Activated CD8-positive, alpha-beta memory T cell treated with anti-CD3 and anti-CD28 coated beads, Interleukin-2, amount 10 ng/mL, durations not matched to agents 7 days and 5 days (primary cell): ENCODE measurements at regions not wholly inside any gene's neighbourhood (a gene's known extent, or its start where the extent isn't known, plus 50 kb on each side); places are given as distances from the start of the nearest gene placed in this dataset.
"Not testable (repeated sequence)": the region's sequence is repeated elsewhere in the genome, so short reads cannot be mapped to it uniquely, and the experiment has no call there.

ENCODE experiments used
- ATAC-seq: fragments of 150-1000 bp; cut with Tn5 transposase; one replicate; pipeline ENCODE4 v1.10.0; 2021; ENCODE audit warnings: moderate library complexity
- CTCF ChIA-PET: fragments of 350-600 bp; sonication (Branson Sonifier 250); formaldehyde crosslinking; loops from one replicate; lab custom pipeline; 2021; ENCODE audit warnings: antibody characterized with exemption; lab: Charles Lee
- DNase-seq: peaks from one replicate; pipeline ENCODE4 v3.0.0-alpha.2; 2020
- H3K27ac Mint-ChIP-seq: one replicate; pipeline ENCODE4 v1.8.0; 2021; ENCODE audit warnings: mild to moderate bottlenecking, mixed read lengths
- H3K27me3 Mint-ChIP-seq: one replicate; pipeline ENCODE4 v1.8.0; 2021; ENCODE audit warnings: mixed read lengths
- H3K36me3 Mint-ChIP-seq: one replicate; pipeline ENCODE4 v1.8.0; 2021; ENCODE audit warnings: mild to moderate bottlenecking, mixed read lengths
- H3K4me1 Mint-ChIP-seq: one replicate; pipeline ENCODE4 v1.8.0; 2021; ENCODE audit warnings: mixed read lengths
- H3K4me3 Mint-ChIP-seq: one replicate; pipeline ENCODE4 v1.8.0; 2021; ENCODE audit warnings: mild to moderate bottlenecking, moderate library complexity, mixed read lengths
- H3K9me3 Mint-ChIP-seq: one replicate; pipeline ENCODE4 v1.8.0; 2022; ENCODE audit warnings: low read depth, mixed read lengths

DNA sequence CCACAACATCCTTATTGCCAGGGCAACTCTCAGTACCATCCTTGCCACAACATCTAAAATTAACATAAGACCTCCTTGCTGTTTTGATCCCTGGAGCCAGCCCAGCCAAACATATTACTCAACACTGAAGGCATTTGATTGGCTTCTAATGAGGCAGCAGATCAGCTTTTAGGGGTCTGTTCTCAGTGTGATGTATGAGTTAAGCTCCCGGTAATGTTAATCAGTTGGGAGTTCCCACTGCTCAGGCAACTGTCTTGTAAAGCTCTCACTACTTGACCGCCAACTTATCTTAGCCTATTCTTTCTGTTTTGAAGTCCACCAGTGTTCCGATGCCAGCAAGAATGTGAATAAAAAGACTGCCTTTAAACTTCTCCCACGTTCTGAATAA lies 158.9 kb downstream of the FOXB1 start:
- Mint-ChIP-seq H3K9me3 (no peaks in the 10 kb centered on the region), H3K4me1 (peaks cover 2% of the 10 kb centered on the region), H3K27me3 (peaks cover 43% of the 10 kb centered on the region), H3K36me3 (peaks cover 1% of the 10 kb centered on the region), H3K4me3 (no peak overlapping the region), H3K27ac (no peak overlapping the region)
- CTCF ChIA-PET: no interaction called here
- ATAC-seq: no peak
- no peak for DNase-seq

DNA sequence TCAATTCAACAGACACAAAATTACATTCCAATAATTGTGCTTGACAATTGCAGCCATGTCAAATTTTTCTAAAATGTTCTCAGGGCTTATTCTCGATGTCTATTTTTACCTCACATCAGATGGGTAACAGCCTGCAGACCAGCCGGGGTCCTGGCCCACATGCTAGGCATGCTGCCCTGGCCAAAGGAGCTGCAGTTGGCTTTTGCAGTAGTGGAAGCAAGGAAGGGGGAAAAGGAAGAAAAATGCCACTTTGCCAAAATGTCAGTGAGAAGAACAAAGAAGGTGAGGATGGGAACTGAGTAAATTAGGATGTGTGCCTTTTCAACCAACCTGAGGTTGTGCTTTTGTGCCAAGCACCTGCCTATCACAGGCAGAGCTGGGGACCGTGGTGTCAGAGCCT lies 161.0 kb downstream of the FOXB1 start:
- no peaks in the 10 kb centered on the region for H3K9me3 Mint-ChIP-seq
- H3K4me1 Mint-ChIP-seq: no peaks in the 10 kb centered on the region
- peaks cover 32% of the 10 kb centered on the region for H3K27me3 Mint-ChIP-seq
- no peak overlapping the region for H3K27ac Mint-ChIP-seq
- DNase-seq (no peak), ATAC-seq (no peak)
- CTCF ChIA-PET: no interaction called here
- H3K36me3 Mint-ChIP-seq: peaks cover 1% of the 10 kb centered on the region
- H3K4me3 Mint-ChIP-seq: no peak overlapping the region

DNA sequence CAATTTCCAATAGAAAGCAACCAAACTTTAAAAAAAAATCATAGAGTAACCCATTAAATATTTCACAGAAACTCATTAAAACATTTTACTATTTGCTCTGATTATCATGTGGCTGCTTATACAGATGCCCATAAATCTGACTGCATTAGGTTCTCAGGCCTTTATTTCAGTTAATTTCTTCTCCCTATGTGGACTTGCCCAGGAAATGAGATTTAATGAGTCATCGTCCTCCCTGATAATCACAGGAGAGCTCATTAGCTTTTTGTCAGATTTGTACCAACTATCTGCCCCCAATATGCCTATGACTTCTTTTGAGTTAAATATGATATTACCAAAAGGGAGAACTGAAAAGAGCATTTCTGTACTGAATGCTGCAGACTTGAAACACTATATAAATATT lies 168.0 kb downstream of the FOXB1 start:
- Mint-ChIP-seq H3K9me3 (no peaks in the 10 kb centered on the region), H3K36me3 (peaks cover 4% of the 10 kb centered on the region), H3K27me3 (peaks cover 21% of the 10 kb centered on the region), H3K27ac (no peak overlapping the region), H3K4me3 (no peak overlapping the region), H3K4me1 (peaks cover 2% of the 10 kb centered on the region)
- DNase-seq (no peak), ATAC-seq (no peak)
- CTCF ChIA-PET: no interaction called here

DNA sequence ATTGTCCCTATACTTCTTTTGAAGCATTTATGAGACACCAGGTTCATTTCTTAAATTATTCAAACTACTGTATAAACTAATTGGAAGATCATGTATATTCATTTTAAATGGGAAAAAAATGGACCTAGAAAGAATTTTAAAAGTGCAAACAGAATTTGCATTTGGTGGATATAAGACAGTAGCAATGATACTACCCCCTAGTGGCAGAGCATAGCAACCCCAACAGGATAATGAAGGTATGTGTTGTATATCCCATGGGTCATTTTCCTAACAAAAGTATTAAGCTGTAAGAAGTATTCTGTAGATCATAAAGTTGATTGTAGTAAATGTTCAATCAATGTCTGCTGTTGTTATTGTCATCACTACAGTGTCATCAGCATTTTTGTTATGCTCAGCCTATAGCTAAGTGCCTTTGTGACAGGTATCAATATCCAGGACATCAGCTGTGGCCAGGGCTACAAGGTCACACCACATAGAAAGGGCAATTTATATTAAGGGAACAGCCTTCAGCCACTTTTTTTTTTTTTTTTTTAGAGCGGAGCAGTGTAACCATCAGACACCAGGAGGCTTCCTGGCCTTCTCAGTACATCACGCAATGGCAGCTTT lies 175.8 kb downstream of the FOXB1 start:
- Mint-ChIP-seq H3K27me3 (peaks cover 49% of the 10 kb centered on the region), H3K4me1 (no peaks in the 10 kb centered on the region), H3K4me3 (no peak overlapping the region), H3K36me3 (no peaks in the 10 kb centered on the region), H3K9me3 (no peaks in the 10 kb centered on the region), H3K27ac (no peak overlapping the region)
- CTCF ChIA-PET: interaction anchor here (0.7 to 4.3 kb wide), 14 partner anchors 12 to 488 kb away, joined by 3 to 32 read pairs (median 5); partner anchors contain the start of gene FOXB1
- ATAC-seq (peak; percentile 57), DNase-seq (peak; percentile 51)

DNA sequence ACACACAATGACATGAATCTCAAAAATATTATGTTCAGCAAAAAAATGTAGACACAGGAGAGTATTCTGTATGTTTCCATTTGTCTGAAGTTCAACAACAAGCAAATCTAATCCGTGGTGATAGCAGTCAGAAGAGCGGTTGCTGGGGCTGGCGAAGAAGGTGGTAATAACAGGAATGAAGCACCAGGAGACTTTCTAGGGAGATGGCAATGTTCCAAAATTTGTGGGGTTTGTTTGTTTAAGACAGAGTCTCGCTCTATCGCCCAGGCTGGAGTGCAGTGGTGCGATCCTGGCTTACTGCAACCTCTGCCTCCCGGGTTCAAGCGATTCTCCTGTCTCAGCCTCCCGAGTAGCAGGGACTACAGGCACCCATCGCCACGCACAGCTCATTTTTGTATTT lies 177.8 kb downstream of the FOXB1 start:
- ATAC-seq, H3K27ac Mint-ChIP-seq, H3K4me1 Mint-ChIP-seq, H3K4me3 Mint-ChIP-seq, H3K9me3 Mint-ChIP-seq, H3K36me3 Mint-ChIP-seq, DNase-seq: not testable (repeated sequence)
- H3K27me3 Mint-ChIP-seq: peaks cover 48% of the 10 kb centered on the region
- CTCF ChIA-PET: interaction anchor here (1.4 to 2.5 kb wide), 2 partner anchors 15 to 457 kb away, joined by 3 to 11 read pairs; no protein-coding TSS in a partner anchor

DNA sequence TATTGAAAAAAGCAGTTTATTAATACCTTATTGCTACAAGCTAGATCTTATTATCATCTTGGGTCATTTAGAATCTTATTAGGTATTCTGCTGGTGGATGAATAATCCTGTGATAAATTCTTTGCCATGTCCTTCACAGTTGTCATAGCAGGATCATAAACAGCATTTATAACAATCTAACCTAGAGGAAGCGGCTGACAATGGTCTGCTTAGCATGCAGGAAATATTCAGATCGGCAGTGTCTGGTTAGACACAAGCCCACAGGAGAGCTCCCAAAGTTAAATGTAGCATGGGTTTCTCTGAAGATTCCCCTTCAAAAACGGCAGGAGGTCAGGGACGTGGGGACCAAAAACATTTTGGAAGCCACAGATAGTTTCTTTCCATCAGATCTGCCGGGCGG lies 179.3 kb downstream of the FOXB1 start:
- H3K36me3 Mint-ChIP-seq: no peaks in the 10 kb centered on the region
- DNase-seq (no peak), ATAC-seq (no peak)
- H3K4me1 Mint-ChIP-seq: no peaks in the 10 kb centered on the region
- CTCF ChIA-PET: interaction anchor here (1.0 kb wide), 1 partner anchor 186 kb away, joined by 3 read pairs; no protein-coding TSS in a partner anchor
- H3K9me3 Mint-ChIP-seq: no peaks in the 10 kb centered on the region
- H3K27me3 Mint-ChIP-seq: peaks cover 49% of the 10 kb centered on the region
- no peak overlapping the region for H3K27ac Mint-ChIP-seq
- no peak overlapping the region for H3K4me3 Mint-ChIP-seq

DNA sequence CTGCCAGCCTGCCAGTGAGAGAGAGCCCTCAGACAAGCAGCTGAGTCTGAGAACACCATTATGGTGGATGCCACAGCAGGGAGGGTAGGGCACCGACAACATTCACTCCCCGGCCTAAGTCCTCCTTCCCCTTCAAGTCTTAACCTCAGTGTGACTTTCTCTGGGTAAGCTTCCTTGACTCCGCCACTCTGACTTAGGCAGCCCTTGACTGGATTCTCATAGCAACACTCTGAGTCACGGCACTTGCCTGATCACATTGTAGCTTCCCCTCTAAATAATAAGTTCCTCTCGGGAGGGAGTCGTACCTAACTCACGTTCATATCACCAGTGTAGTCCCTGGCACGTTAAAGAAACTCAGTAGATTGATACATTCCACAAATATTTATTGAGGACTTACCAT lies 180.5 kb downstream of the FOXB1 start:
- Mint-ChIP-seq H3K4me3 (no peak overlapping the region), H3K27ac (no peak overlapping the region), H3K27me3 (peaks cover 58% of the 10 kb centered on the region), H3K36me3 (no peaks in the 10 kb centered on the region), H3K4me1 (no peaks in the 10 kb centered on the region), H3K9me3 (no peaks in the 10 kb centered on the region)
- ATAC-seq (no peak), DNase-seq (no peak)
- CTCF ChIA-PET: interaction anchor here (1.0 kb wide), 1 partner anchor 188 kb away, joined by 3 read pairs; no protein-coding TSS in a partner anchor

DNA sequence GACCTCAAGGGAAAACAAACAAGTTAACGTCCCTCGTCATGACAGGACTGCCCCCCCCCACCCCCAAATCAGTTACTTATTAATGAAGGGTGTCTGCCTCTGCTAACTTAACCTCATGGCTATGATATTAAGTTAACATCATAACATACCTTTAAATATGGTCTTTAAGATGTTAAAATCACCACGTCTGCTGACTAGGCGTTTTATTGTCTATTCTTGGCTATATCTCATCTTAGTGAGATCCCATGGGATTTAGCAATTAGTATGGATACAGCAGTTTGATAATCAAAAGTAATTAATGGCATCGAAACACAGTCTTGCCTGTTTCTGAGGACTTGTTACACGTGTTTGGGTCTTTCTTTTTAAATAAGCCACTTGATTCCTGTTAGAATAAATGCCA lies 186.9 kb downstream of the FOXB1 start:
- H3K36me3 Mint-ChIP-seq: no peaks in the 10 kb centered on the region
- H3K4me3 Mint-ChIP-seq: no peak overlapping the region
- no peaks in the 10 kb centered on the region for H3K9me3 Mint-ChIP-seq
- peaks cover 70% of the 10 kb centered on the region for H3K27me3 Mint-ChIP-seq
- ATAC-seq (no peak), DNase-seq (no peak)
- CTCF ChIA-PET: no interaction called here
- H3K27ac Mint-ChIP-seq: no peak overlapping the region
- H3K4me1 Mint-ChIP-seq: peaks cover 2% of the 10 kb centered on the region

DNA sequence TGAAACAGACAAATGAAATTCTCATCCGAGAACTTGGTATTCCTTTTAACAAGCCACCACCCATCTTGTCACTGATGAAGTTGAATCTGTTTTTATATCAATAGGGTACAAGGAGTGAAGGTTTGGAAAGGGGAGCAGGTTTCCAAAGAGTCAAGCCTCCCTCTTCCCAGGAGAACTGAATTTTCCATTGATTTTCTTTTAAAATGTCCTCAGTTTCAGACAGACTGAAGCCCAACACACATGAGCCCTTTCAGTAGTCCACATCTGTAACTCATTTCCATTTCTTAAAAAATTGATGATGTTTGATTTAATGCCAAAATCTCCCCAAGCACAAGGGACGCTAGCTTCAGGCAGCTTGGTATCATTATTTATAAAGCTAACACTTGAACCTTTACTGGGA lies 187.7 kb downstream of the FOXB1 start:
- Mint-ChIP-seq H3K4me3 (no peak overlapping the region), H3K4me1 (peaks cover 2% of the 10 kb centered on the region), H3K9me3 (no peaks in the 10 kb centered on the region), H3K36me3 (no peaks in the 10 kb centered on the region), H3K27ac (no peak overlapping the region), H3K27me3 (peaks cover 74% of the 10 kb centered on the region)
- ATAC-seq (no peak), DNase-seq (no peak)
- CTCF ChIA-PET: interaction anchor here (2.1 kb wide), 1 partner anchor 275 kb away, joined by 6 read pairs; no protein-coding TSS in a partner anchor

DNA sequence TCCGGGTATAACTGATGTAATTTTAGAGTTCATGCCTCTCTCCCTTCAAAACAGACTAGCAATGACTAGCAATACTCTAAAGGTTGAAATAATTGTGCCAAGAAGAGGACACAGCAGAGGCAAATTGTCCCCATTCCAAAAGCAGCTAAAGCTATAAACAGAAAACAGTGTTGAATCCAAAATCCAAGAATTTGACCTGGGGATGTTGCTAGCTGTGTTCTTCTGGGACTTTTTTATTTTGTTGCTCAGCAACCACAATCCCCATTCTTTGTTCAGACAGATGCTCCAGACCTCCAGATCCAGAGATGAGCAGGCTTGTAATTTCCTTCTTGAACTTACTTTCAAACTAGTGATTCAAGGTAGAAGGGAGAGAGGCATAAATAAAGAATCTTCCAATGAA lies 191.5 kb downstream of the FOXB1 start:
- H3K27me3 Mint-ChIP-seq: peaks cover 78% of the 10 kb centered on the region
- ATAC-seq (no peak), DNase-seq (no peak)
- H3K4me3 Mint-ChIP-seq: no peak overlapping the region
- no peaks in the 10 kb centered on the region for H3K36me3 Mint-ChIP-seq
- peaks cover 2% of the 10 kb centered on the region for H3K4me1 Mint-ChIP-seq
- CTCF ChIA-PET: interaction anchor here (1.2 kb wide), 1 partner anchor 131 kb away, joined by 3 read pairs; no protein-coding TSS in a partner anchor
- no peaks in the 10 kb centered on the region for H3K9me3 Mint-ChIP-seq
- H3K27ac Mint-ChIP-seq: no peak overlapping the region

DNA sequence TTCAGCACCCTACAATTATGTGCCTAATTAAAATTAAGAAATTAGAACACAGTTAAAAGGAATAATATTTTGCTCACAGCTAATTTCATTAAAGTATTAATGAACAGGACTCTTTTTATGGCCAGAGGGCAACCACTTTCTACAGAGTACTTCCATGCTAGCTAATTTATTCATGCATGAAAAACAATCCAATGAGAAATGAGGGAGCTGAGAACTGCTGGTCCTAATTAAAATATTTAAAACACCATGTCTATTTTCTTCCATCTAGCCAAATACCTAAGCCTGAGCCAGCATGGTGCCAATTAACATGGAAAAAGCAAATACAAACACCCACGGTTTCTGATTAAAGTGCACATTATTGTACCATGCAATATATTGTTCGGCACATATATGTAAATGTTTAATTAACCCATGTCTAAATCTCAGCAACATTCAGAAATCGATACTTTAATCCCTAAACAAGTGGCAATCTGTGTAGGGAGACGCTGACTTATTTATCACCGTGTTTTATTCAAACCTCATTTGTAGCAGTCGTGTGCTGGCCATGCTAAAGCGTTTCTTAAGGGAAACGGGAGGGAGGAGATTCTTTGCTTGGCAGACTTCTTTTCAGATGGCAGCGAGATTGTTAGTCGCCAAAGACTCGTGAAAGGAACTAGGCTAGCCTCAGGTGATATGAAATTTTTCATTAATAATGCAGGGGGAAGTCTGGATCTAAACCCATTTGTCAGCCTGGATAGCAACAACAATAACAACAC lies 193.5 kb downstream of the ANXA2 start:
- ATAC-seq (no peak), DNase-seq (no peak)
- no peak overlapping the region for H3K4me3 Mint-ChIP-seq
- H3K27me3 Mint-ChIP-seq: peaks cover 77% of the 10 kb centered on the region
- H3K9me3 Mint-ChIP-seq: no peaks in the 10 kb centered on the region
- CTCF ChIA-PET: no interaction called here
- H3K36me3 Mint-ChIP-seq: no peaks in the 10 kb centered on the region
- H3K4me1 Mint-ChIP-seq: no peaks in the 10 kb centered on the region
- H3K27ac Mint-ChIP-seq: no peak overlapping the region

DNA sequence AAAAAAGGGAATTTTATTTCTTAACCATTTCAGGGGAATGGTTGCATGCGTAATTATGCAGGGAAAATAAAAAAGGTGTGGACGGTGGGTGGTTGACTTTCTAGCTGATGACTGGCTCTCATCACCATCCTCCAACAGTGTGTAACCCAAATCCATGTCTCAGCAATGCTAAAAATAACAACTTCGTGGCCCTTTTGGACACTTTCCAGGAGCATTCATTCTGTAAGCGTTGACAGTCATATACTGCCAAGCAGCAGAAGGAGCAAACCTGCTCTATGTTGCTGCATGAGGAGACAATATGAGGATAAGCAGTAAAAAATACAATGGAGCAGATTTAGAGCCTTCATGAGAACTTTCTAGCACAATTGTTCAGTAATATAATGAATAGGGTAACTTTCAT lies 189.1 kb downstream of the ANXA2 start:
- Mint-ChIP-seq H3K27ac (no peak overlapping the region), H3K4me1 (no peaks in the 10 kb centered on the region), H3K36me3 (no peaks in the 10 kb centered on the region), H3K9me3 (no peaks in the 10 kb centered on the region), H3K4me3 (no peak overlapping the region), H3K27me3 (peaks cover 62% of the 10 kb centered on the region)
- DNase-seq (no peak), ATAC-seq (no peak)
- CTCF ChIA-PET: no interaction called here

DNA sequence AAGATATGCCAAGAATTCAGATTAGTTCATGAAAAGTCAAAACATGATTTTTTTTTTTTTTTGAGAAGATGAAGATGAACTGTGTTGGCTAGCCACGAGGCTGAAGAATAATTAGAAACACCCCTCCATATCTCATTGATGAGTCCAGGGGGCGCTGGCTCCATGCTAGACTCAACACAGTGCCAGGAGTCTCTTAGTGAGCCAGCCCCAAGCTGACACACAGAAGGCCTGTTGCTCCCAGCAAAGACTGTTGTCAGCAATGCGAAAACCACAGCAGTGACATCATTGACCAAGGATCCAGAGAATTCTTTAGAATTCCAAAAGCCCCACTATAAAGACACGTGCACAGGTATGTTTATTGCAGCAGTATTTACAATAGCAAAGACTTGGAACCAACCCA lies 185.2 kb downstream of the ANXA2 start:
- CTCF ChIA-PET: interaction anchor here (0.7 to 1.1 kb wide), 2 partner anchors 11 to 807 kb away, joined by 3 to 4 read pairs; no protein-coding TSS in a partner anchor
- Mint-ChIP-seq H3K9me3 (no peaks in the 10 kb centered on the region), H3K27me3 (peaks cover 47% of the 10 kb centered on the region), H3K4me3 (no peak overlapping the region), H3K36me3 (no peaks in the 10 kb centered on the region), H3K27ac (no peak overlapping the region), H3K4me1 (no peaks in the 10 kb centered on the region)
- ATAC-seq (no peak), DNase-seq (no peak)
